Activated CD4-positive, alpha-beta T cell treated with anti-CD3 and anti-CD28 coated beads for 36 hours (primary cell): ENCODE measurements at regions not wholly inside any gene's neighbourhood (a gene's known extent, or its start where the extent isn't known, plus 50 kb on each side); places are given as distances from the start of the nearest gene placed in this dataset.
"Not testable (repeated sequence)": the region's sequence is repeated elsewhere in the genome, so short reads cannot be mapped to it uniquely, and the experiment has no call there.

Experiments
- ATAC-seq: fragments of 200-7000 bp; cut with Tn5 transposase; one replicate; pipeline ENCODE4 v1.10.0; 2021; ENCODE audit warnings: mild to moderate bottlenecking, moderate library complexity
- CTCF ChIA-PET: fragments of 350-600 bp; sonication (Branson Sonifier 250); formaldehyde crosslinking; loops from one replicate; lab custom pipeline; 2021; ENCODE audit warnings: antibody characterized with exemption; lab: Charles Lee
- POLR2A ChIA-PET: fragments of 350-600 bp; sonication (Branson Sonifier 250); formaldehyde crosslinking; loops from one replicate; lab custom pipeline; 2021; ENCODE audit warnings: antibody characterized with exemption, inconsistent platforms; lab: Charles Lee
- DNase-seq: peaks from one replicate; pipeline ENCODE4 v3.0.0-alpha.2; 2020
- H3K27ac Mint-ChIP-seq: one replicate; pipeline ENCODE4 v1.8.0; 2021; ENCODE audit warnings: mixed read lengths
- H3K27me3 Mint-ChIP-seq: one replicate; pipeline ENCODE4 v1.8.0; 2021; ENCODE audit warnings: mixed read lengths
- H3K36me3 Mint-ChIP-seq: one replicate; pipeline ENCODE4 v1.8.0; 2021; ENCODE audit warnings: low read depth, mixed read lengths
- H3K4me1 Mint-ChIP-seq: one replicate; pipeline ENCODE4 v1.8.0; 2021; ENCODE audit warnings: mixed read lengths
- H3K4me3 Mint-ChIP-seq: one replicate; pipeline ENCODE4 v1.8.0; 2021; ENCODE audit warnings: mild to moderate bottlenecking, moderate library complexity, mixed read lengths
- H3K9me3 Mint-ChIP-seq: one replicate; pipeline ENCODE4 v1.8.0; 2021; ENCODE audit warnings: low read depth, mixed read lengths
- intact Hi-C, 2 experiments: fragments of 100-400 bp; cut with DNase I in 1 of 2; cut with micrococcal nuclease in 1 of 2; formaldehyde crosslinking; loops; one replicate each; pipeline versions ENCODE4 v1.14.2 to v1.15.1; 2022 to 2024; cut with DNase I, micrococcal nuclease

GRCh38 chr19:34089566-34089965, 82.7 kb upstream of the LSM14A start:
- DNase-seq (no peak), ATAC-seq (no peak)
- ChIA-PET POLR2A (no interaction called here), CTCF (interaction anchor here (0.5 to 1.3 kb wide), 3 partner anchors 48 to 757 kb away, joined by 3 to 4 read pairs (median 3); no protein-coding TSS in a partner anchor)
- Mint-ChIP-seq H3K27ac (no peak overlapping the region), H3K9me3 (peaks cover 5% of the 10 kb centered on the region), H3K36me3 (no peaks in the 10 kb centered on the region), H3K4me3 (no peak overlapping the region), H3K27me3 (peaks cover 13% of the 10 kb centered on the region), H3K4me1 (no peaks in the 10 kb centered on the region)
- intact Hi-C loops = no loop called here

DNA sequence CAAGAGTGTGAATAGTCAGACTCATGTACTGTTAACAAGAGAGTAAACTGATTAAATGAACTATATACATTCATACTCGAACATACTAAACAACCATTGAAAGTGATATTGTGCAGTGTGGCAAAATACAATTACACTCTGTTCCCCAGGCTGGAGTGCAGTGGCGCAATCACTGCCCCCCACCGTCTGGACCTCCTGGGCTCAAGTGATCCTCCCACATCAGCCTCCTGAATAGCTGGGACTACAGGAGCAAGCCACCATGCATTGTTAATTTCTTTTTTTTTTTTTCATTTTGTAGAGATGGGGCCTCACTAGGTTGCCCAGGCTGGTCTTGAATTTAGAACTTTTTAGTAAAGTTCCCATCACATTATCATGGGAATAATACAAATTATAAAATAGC, 77.3 kb upstream of the LSM14A start:
- DNase-seq (no peak), ATAC-seq (no peak)
- H3K27me3 Mint-ChIP-seq = peaks cover 9% of the 10 kb centered on the region
- no peaks in the 10 kb centered on the region for H3K4me1 Mint-ChIP-seq
- H3K4me3 Mint-ChIP-seq = no peak overlapping the region
- CTCF ChIA-PET = interaction anchor here (1.3 to 2.9 kb wide), 3 partner anchors 10 to 664 kb away, joined by 3 to 43 read pairs (median 11); no protein-coding TSS in a partner anchor
- POLR2A ChIA-PET = no interaction called here
- no peaks in the 10 kb centered on the region for H3K9me3 Mint-ChIP-seq
- H3K27ac Mint-ChIP-seq = no peak overlapping the region
- intact Hi-C loops = loop anchor here in 1 of 2 experiments (10.0 kb wide), 1 partner anchor 660 kb away; no protein-coding TSS in a partner anchor
- H3K36me3 Mint-ChIP-seq = no peaks in the 10 kb centered on the region

- ATAC-seq, H3K4me3 Mint-ChIP-seq, H3K36me3 Mint-ChIP-seq, POLR2A ChIA-PET, H3K4me1 Mint-ChIP-seq, H3K9me3 Mint-ChIP-seq, DNase-seq, H3K27ac Mint-ChIP-seq: not testable (repeated sequence)
- intact Hi-C loops = loop anchor here in 1 of 2 experiments (10.0 kb wide), 1 partner anchor 661 kb away; no protein-coding TSS in a partner anchor
- peaks cover 10% of the 10 kb centered on the region for H3K27me3 Mint-ChIP-seq
- CTCF ChIA-PET = interaction anchor here (1.1 to 2.9 kb wide), 9 partner anchors 10 to 665 kb away, joined by 3 to 43 read pairs (median 6); no protein-coding TSS in a partner anchor
Measured at GRCh38 chr19:34095411-34095810, 76.9 kb upstream of the LSM14A start.

DNA sequence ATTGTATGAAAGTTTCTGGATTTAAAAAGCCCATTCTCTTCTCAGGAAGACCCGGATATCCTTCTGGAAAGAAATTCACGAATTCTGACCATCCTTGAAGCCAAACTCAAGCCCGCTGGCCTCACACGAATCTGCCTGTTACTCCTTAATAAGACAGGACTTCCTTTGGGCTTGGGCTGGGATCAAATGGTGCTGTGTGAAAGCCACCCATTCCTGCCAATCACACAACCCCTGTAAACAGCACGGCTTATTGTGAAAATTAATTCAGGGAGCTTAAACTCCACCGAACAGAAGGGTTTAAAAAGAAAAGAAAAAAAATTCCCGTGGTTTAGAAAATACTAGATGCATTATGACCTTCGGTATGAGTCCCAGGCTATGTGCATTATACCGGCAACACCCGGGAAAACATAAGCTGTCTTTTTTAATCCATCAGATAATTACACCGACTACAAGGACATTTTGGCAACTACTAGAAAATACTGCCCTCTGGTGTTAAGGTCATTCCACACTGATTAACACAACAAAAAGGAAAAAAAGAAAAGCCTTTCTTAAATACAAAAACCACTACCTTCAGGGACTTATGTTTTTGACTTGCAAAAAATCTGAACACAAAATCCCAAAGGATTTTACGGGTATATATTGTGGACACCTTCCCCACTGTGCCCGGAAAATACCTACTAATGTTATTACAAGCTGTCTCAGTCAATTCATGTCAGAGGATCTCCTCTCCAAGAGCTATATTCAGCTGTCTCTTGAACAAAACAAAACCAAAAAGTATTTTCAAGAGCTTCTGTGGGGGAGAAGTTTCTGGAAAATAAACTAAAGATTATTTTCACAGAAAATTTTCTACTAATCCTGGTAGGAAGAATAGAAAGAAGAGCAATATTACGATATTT, 76.0 kb upstream of the LSM14A start:
- intact Hi-C loops = loop anchor here (1.0 to 10.0 kb wide), 4 partner anchors 49 to 661 kb away; no protein-coding TSS in a partner anchor
- POLR2A ChIA-PET = no interaction called here
- H3K4me3 Mint-ChIP-seq = no peak overlapping the region
- no peaks in the 10 kb centered on the region for H3K36me3 Mint-ChIP-seq
- DNase-seq (no peak), ATAC-seq (no peak)
- no peaks in the 10 kb centered on the region for H3K9me3 Mint-ChIP-seq
- CTCF ChIA-PET = interaction anchor here (0.6 to 2.9 kb wide), 28 partner anchors 9 to 1581 kb away, joined by 3 to 43 read pairs (median 4); no protein-coding TSS in a partner anchor
- no peak overlapping the region for H3K27ac Mint-ChIP-seq
- H3K27me3 Mint-ChIP-seq = peaks cover 8% of the 10 kb centered on the region
- no peaks in the 10 kb centered on the region for H3K4me1 Mint-ChIP-seq

DNA sequence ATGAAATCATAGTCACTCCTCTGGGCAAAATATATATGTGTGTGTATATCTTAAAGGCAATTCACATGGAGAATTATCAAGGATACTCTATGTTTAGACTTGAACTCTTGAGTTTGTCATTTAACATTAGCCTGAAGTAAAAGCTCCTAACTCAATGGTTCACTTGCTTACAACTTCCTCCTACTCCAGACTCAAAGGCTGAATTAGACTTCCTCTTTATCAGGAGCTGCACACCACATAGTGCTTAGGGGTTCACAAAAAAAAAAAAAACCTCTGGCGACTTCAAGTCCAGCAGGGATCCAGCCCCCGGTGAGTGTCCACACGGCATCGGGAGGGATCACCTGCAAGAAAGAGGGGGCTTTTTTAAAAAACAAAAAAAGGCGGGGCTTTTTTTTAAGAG, 68.2 kb upstream of the LSM14A start:
- no peak for DNase-seq
- intact Hi-C loops = no loop called here

DNA sequence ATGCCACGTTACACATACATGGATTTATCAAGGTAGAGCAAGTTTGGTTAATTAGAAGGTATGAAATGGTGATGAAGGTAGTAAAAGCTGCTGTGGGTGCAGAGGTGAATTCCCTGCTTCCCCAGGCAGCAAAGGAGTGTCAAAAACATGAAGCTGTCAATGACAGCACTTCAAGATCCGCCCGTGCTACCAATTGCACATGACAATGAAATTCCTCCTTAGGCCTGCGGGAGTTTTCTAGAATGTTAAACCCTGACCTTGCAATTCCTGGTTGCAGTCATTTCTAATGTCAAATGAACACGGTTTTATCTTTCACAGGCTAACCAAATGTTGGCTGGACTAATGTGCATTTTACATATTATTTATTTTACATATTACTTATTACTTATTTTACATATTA, 67.7 kb upstream of the LSM14A start:
- Mint-ChIP-seq H3K4me3 (no peak overlapping the region), H3K4me1 (no peaks in the 10 kb centered on the region), H3K36me3 (no peaks in the 10 kb centered on the region), H3K27me3 (peaks cover 5% of the 10 kb centered on the region), H3K9me3 (no peaks in the 10 kb centered on the region), H3K27ac (no peak overlapping the region)
- DNase-seq (no peak), ATAC-seq (no peak)
- POLR2A ChIA-PET = no interaction called here
- CTCF ChIA-PET = interaction anchor here (0.6 to 2.3 kb wide), 4 partner anchors 9 to 830 kb away, joined by 3 to 11 read pairs (median 4); no protein-coding TSS in a partner anchor
- intact Hi-C loops = no loop called here

More for the DNA sequence above, 68.2 kb upstream of the LSM14A start:
- ChIA-PET POLR2A (no interaction called here), CTCF (interaction anchor here (0.9 to 2.3 kb wide), 2 partner anchors 8 to 326 kb away, joined by 6 to 11 read pairs; no protein-coding TSS in a partner anchor)
- H3K27ac Mint-ChIP-seq = no peak overlapping the region
- no peaks in the 10 kb centered on the region for H3K4me1 Mint-ChIP-seq
- no peaks in the 10 kb centered on the region for H3K36me3 Mint-ChIP-seq
- H3K9me3 Mint-ChIP-seq = no peaks in the 10 kb centered on the region
- H3K27me3 Mint-ChIP-seq = peaks cover 6% of the 10 kb centered on the region
- ATAC-seq = no peak
- H3K4me3 Mint-ChIP-seq = no peak overlapping the region

DNA sequence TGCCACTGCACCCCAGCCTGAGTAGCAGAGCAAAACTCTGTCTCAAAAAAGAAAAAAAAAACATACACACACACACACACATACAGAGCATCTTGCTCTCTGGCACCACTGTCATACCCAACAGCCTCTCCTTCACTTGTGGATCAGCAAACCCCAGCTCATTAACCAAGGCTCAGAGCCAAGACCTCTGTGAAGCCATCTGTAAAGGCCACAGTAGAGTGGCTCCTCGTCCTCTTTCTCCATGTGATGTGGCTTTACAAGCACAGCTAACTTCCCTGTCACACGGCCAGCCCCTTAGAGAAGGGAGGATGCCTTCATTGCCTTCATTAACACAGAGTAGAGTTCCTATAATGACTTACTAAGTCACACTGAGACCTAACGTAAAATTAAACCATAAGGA, 62.7 kb upstream of the LSM14A start:
- DNase-seq = no peak
- H3K9me3 Mint-ChIP-seq = no peaks in the 10 kb centered on the region
- CTCF ChIA-PET = no interaction called here
- POLR2A ChIA-PET = interaction anchor here (0.6 kb wide), 1 partner anchor 47 kb away, joined by 3 read pairs; no protein-coding TSS in a partner anchor
- H3K4me3 Mint-ChIP-seq = no peak overlapping the region
- H3K36me3 Mint-ChIP-seq = no peaks in the 10 kb centered on the region
- ATAC-seq = no peak
- no peaks in the 10 kb centered on the region for H3K4me1 Mint-ChIP-seq
- H3K27me3 Mint-ChIP-seq = peaks cover 7% of the 10 kb centered on the region
- intact Hi-C loops = no loop called here
- H3K27ac Mint-ChIP-seq = no peak overlapping the region

DNA sequence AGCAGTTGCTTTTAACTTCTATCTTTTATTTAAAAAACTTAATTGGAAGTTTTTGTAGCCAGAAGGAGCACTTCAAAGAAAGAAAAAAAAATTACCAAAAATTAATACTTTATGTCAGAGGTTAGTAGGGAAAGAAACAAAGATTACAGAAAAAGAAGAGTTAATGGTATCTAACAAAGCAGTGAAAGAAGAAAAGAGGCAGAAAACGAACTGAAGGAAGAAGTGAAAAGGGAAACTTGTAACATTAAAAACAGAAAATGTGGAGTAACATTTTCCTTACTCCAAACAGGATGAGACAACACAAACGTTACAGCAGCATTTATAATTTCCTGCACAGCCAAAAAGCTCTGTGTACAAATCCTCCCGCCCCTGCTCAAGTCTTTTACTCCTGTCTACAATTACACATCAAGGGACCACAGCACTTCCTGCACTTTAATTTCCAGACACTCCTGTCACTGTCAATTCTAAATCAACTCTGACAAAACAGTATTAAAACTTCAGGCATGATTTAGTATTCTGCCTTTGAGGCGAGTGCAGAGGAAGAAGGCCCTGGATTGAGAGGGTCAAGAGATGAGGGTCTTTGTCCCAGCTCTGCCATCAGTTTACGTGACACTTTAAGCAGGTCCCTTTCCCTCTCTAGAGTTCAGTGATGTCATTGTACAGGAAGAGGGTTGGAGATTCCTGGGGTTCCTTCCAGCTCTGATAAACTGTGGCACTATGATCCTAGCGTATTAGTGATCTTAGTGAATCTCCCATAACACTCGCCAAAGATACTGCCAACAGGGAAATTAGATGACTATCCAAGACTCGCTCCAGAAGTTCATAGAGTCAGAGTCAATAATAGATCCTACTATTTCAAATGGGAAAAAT, 53.2 kb upstream of the LSM14A start:
- Mint-ChIP-seq H3K36me3 (no peaks in the 10 kb centered on the region), H3K27me3 (peaks cover 2% of the 10 kb centered on the region), H3K27ac (no peak overlapping the region), H3K4me3 (no peak overlapping the region), H3K9me3 (no peaks in the 10 kb centered on the region), H3K4me1 (peaks cover 20% of the 10 kb centered on the region)
- intact Hi-C loops = no loop called here
- DNase-seq (peak; percentile 14), ATAC-seq (peak; percentile 71)
- CTCF ChIA-PET = interaction anchor here (0.5 to 4.8 kb wide), 11 partner anchors 18 to 1246 kb away, joined by 3 to 51 read pairs (median 3); no protein-coding TSS in a partner anchor
- POLR2A ChIA-PET = no interaction called here

DNA sequence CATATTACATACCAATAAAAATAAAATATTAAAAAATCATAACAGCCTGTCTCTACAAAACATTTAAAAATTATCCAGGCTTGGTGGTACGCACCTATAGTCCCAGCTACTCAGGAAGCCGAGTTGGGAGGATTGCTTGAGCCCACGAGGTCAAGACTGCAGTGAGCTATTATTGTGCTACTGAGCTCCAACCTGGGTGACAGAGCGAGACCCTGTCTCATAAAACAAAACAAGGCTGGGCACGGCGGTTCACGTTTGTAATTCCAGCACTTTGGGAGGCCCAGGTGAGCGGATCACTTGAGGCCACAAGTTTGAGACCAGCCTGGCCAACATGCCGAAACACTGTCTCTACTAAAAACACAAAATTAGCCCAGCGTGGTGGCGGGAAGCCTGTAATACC, 52.2 kb upstream of the LSM14A start:
- H3K27me3 Mint-ChIP-seq = peaks cover 2% of the 10 kb centered on the region

DNA sequence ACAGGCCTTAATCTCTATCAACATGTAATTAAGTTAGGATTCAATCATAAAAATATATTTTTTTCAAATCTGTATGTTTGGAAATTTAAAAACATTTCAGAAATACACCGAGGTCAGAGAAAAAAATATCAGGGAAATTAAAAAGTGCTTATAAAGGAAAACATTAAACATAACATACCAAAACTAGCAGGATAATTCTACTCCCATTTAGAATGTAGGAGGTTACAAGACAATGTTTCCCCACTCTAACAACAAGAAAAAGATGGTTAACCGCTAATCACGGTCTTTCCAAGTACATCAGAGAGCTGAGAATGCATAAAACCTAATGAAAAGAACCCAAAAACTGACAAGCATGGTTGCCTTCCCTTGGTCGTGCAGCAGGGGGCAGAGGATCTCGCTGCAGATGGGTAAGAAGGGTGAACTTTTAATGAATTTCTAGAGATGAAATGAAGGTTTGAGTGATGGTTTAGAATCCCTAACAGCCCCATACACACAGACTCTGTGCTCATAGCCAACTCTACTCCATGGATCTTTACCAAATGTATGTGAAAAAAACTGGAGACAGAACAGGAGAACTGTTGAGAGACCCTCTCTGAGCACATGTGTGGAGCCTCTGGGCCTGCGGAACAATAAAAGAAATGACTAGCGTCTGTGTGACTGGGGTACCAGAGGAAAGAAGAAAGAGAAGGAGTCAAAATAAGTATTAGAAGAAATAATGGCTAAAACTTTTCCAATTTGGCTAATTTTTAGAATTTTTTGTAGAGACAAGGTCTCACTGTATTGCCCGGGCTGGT, 51.3 kb upstream of the LSM14A start:
- Mint-ChIP-seq H3K27ac (no peak overlapping the region), H3K4me3 (no peak overlapping the region), H3K36me3 (no peaks in the 10 kb centered on the region), H3K9me3 (no peaks in the 10 kb centered on the region), H3K27me3 (no peaks in the 10 kb centered on the region), H3K4me1 (peaks cover 20% of the 10 kb centered on the region)
- ChIA-PET POLR2A (no interaction called here), CTCF (interaction anchor here (0.6 to 4.8 kb wide), 12 partner anchors 9 to 973 kb away, joined by 3 to 51 read pairs (median 3); no protein-coding TSS in a partner anchor)
- ATAC-seq (peak; percentile 84), DNase-seq (peak; percentile 78)
- intact Hi-C loops = loop anchor here (1.0 to 5.0 kb wide), 3 partner anchors 24 to 226 kb away; no protein-coding TSS in a partner anchor

More for the DNA sequence above, 52.2 kb upstream of the LSM14A start:
- H3K4me3 Mint-ChIP-seq = no peak overlapping the region
- H3K9me3 Mint-ChIP-seq = no peaks in the 10 kb centered on the region
- ChIA-PET POLR2A (no interaction called here), CTCF (interaction anchor here (1.0 to 4.8 kb wide), 7 partner anchors 17 to 226 kb away, joined by 3 to 51 read pairs (median 4); no protein-coding TSS in a partner anchor)
- no peak for ATAC-seq
- intact Hi-C loops = loop anchor here (5.0 kb wide), 2 partner anchors 102 to 227 kb away; no protein-coding TSS in a partner anchor
- H3K4me1 Mint-ChIP-seq = peaks cover 20% of the 10 kb centered on the region
- no peak for DNase-seq
- H3K27ac Mint-ChIP-seq = no peak overlapping the region
- no peaks in the 10 kb centered on the region for H3K36me3 Mint-ChIP-seq
